ENCODE measurements at regions not wholly inside any gene's neighbourhood (a gene's known extent, or its start where the extent isn't known, plus 50 kb on each side); places are given as distances from the start of the nearest gene placed in this dataset.

GRCh38 chr9:107613321-107613720 lies 123.8 kb upstream of the KLF4 start:
- H3K36me3 ChIP-seq (ENCODE audit: control insufficient read depth in 5 of 5, insufficient read depth in 5 of 5, low read length in 5 of 5) = no peaks in the 10 kb centered on the region
- no peak overlapping the region for H3K9ac ChIP-seq (ENCODE audit: low read length in 5 of 5)
- H3K27me3 ChIP-seq (ENCODE audit: control insufficient read depth in 5 of 5, insufficient read depth in 4 of 5, low read length in 5 of 5) = no peaks in the 10 kb centered on the region
- H3K9me3 ChIP-seq (ENCODE audit: control insufficient read depth in 5 of 5, low read length in 5 of 5) = no peaks in the 10 kb centered on the region
- H3K27ac ChIP-seq (ENCODE audit: low read depth, low read length) = no peak overlapping the region
- H3K4me1 ChIP-seq (ENCODE audit: control insufficient read depth in 5 of 5, insufficient read depth in 5 of 5, low read length in 5 of 5) = peaks cover 3 to 20% (median 13%) of the 10 kb centered on the region in 5 donors
- no peak overlapping the region for H3K4me3 ChIP-seq (ENCODE audit: low read depth in 1 of 5, low read length in 5 of 5)

GRCh38 chr9:107612136-107612535 lies 122.6 kb upstream of the KLF4 start:
- Histone ChIP-seq H3K4me1 (ENCODE audit: control insufficient read depth in 5 of 5, insufficient read depth in 5 of 5, low read length in 5 of 5) (peaks cover 3 to 20% (median 13%) of the 10 kb centered on the region in 5 donors), H3K9ac (ENCODE audit: low read length in 5 of 5) (no peak overlapping the region), H3K36me3 (ENCODE audit: control insufficient read depth in 5 of 5, insufficient read depth in 5 of 5, low read length in 5 of 5) (no peaks in the 10 kb centered on the region), H3K4me3 (ENCODE audit: low read depth in 1 of 5, low read length in 5 of 5) (no peak overlapping the region), H3K27me3 (ENCODE audit: control insufficient read depth in 5 of 5, insufficient read depth in 4 of 5, low read length in 5 of 5) (no peaks in the 10 kb centered on the region), H3K27ac (ENCODE audit: low read depth, low read length) (no peak overlapping the region), H3K9me3 (ENCODE audit: control insufficient read depth in 5 of 5, low read length in 5 of 5) (no peaks in the 10 kb centered on the region)

DNA sequence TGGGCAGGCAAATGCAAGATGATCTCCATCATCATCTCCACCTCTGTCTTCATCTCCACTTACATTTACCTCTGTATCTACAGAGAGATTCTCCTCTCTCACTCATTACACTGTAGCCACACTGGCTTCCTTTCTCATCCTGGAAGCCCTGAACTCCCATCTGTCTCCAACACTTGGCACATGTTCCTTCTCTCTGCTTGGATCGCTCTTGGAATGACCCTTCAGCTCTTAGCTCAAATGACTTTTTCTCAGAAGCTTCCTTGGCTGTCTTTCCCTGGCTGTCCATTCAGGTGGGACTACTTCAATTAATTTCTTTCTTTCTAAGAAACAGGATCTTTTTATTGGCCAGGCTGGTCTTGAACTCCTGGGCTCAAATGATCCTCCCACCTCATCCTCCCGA lies 120.0 kb upstream of the KLF4 start:
- H3K9me3 ChIP-seq (ENCODE audit: control insufficient read depth in 5 of 5, low read length in 5 of 5) = no peaks in the 10 kb centered on the region
- peaks cover 0 to 13% (median 12%) of the 10 kb centered on the region in 5 donors for H3K4me1 ChIP-seq (ENCODE audit: control insufficient read depth in 5 of 5, insufficient read depth in 5 of 5, low read length in 5 of 5)
- no peak overlapping the region for H3K9ac ChIP-seq (ENCODE audit: low read length in 5 of 5)
- no peaks in the 10 kb centered on the region for H3K36me3 ChIP-seq (ENCODE audit: control insufficient read depth in 5 of 5, insufficient read depth in 5 of 5, low read length in 5 of 5)
- H3K27ac ChIP-seq (ENCODE audit: low read depth, low read length) = no peak overlapping the region
- no peak overlapping the region for H3K4me3 ChIP-seq (ENCODE audit: low read depth in 1 of 5, low read length in 5 of 5)
- H3K27me3 ChIP-seq (ENCODE audit: control insufficient read depth in 5 of 5, insufficient read depth in 4 of 5, low read length in 5 of 5) = no peaks in the 10 kb centered on the region

DNA sequence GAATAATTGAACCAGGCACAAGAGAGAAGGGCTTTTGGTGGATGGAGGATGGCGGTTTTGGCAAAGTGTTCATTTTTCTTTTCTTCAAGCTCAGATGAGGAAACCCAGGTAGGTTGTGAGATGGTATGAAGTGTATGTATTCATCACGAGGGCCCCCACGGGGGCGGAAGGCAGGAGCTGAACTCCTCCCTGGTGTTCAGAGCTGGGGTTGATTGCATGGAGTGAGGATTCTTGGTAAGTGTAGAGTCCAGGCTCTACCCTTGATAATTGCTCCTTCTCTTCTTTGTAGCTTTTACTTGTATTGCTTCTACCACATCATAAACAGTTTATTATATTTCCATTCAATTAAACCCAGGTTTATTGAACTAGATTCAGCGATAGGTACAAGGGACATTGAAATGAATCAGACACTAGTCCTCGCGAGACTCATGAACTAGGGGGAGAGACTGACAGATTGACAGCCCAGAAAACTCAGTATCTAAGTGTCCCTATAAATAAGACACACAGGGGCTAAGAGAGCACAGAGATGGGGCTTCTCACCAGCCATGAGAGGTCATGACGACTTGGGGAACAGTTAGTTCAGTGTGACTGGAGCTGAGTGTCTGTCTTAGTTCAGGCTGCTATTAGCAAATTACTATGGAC lies 116.7 kb upstream of the KLF4 start:
- peaks cover 0 to 5% (median 0%) of the 10 kb centered on the region in 5 donors for H3K4me1 ChIP-seq (ENCODE audit: control insufficient read depth in 5 of 5, insufficient read depth in 5 of 5, low read length in 5 of 5)
- H3K4me3 ChIP-seq (ENCODE audit: low read depth in 1 of 5, low read length in 5 of 5) = no peak overlapping the region
- no peaks in the 10 kb centered on the region for H3K36me3 ChIP-seq (ENCODE audit: control insufficient read depth in 5 of 5, insufficient read depth in 5 of 5, low read length in 5 of 5)
- H3K27ac ChIP-seq (ENCODE audit: low read depth, low read length) = no peak overlapping the region
- H3K27me3 ChIP-seq (ENCODE audit: control insufficient read depth in 5 of 5, insufficient read depth in 4 of 5, low read length in 5 of 5) = no peaks in the 10 kb centered on the region
- no peaks in the 10 kb centered on the region for H3K9me3 ChIP-seq (ENCODE audit: control insufficient read depth in 5 of 5, low read length in 5 of 5)
- H3K9ac ChIP-seq (ENCODE audit: low read length in 5 of 5) = no peak overlapping the region

- Histone ChIP-seq H3K9ac (ENCODE audit: low read length in 5 of 5) (no peak overlapping the region), H3K27ac (ENCODE audit: low read depth, low read length) (no peak overlapping the region), H3K4me1 (ENCODE audit: control insufficient read depth in 5 of 5, insufficient read depth in 5 of 5, low read length in 5 of 5) (peaks cover 0 to 8% (median 0%) of the 10 kb centered on the region in 5 donors), H3K27me3 (ENCODE audit: control insufficient read depth in 5 of 5, insufficient read depth in 4 of 5, low read length in 5 of 5) (no peaks in the 10 kb centered on the region), H3K36me3 (ENCODE audit: control insufficient read depth in 5 of 5, insufficient read depth in 5 of 5, low read length in 5 of 5) (no peaks in the 10 kb centered on the region), H3K4me3 (ENCODE audit: low read depth in 1 of 5, low read length in 5 of 5) (no peak overlapping the region), H3K9me3 (ENCODE audit: control insufficient read depth in 5 of 5, low read length in 5 of 5) (no peaks in the 10 kb centered on the region)
Measured at GRCh38 chr9:107605041-107605440, 115.5 kb upstream of the KLF4 start.

GRCh38 chr9:107603281-107603680 lies 113.7 kb upstream of the KLF4 start:
- Histone ChIP-seq H3K9ac (ENCODE audit: low read length in 5 of 5) (no peak overlapping the region), H3K27ac (ENCODE audit: low read depth, low read length) (no peak overlapping the region), H3K9me3 (ENCODE audit: control insufficient read depth in 5 of 5, low read length in 5 of 5) (no peaks in the 10 kb centered on the region), H3K4me1 (ENCODE audit: control insufficient read depth in 5 of 5, insufficient read depth in 5 of 5, low read length in 5 of 5) (peaks cover 0 to 16% (median 0%) of the 10 kb centered on the region in 5 donors), H3K27me3 (ENCODE audit: control insufficient read depth in 5 of 5, insufficient read depth in 4 of 5, low read length in 5 of 5) (no peaks in the 10 kb centered on the region), H3K36me3 (ENCODE audit: control insufficient read depth in 5 of 5, insufficient read depth in 5 of 5, low read length in 5 of 5) (no peaks in the 10 kb centered on the region), H3K4me3 (ENCODE audit: low read depth in 1 of 5, low read length in 5 of 5) (no peak overlapping the region)

GRCh38 chr9:107600060-107600573 lies 110.5 kb upstream of the KLF4 start:
- Histone ChIP-seq H3K27ac (ENCODE audit: low read depth, low read length) (no peak overlapping the region), H3K4me3 (ENCODE audit: low read depth in 1 of 5, low read length in 5 of 5) (no peak overlapping the region), H3K4me1 (ENCODE audit: control insufficient read depth in 5 of 5, insufficient read depth in 5 of 5, low read length in 5 of 5) (peaks cover 0 to 16% (median 0%) of the 10 kb centered on the region in 5 donors), H3K9me3 (ENCODE audit: control insufficient read depth in 5 of 5, low read length in 5 of 5) (no peaks in the 10 kb centered on the region), H3K36me3 (ENCODE audit: control insufficient read depth in 5 of 5, insufficient read depth in 5 of 5, low read length in 5 of 5) (no peaks in the 10 kb centered on the region), H3K27me3 (ENCODE audit: control insufficient read depth in 5 of 5, insufficient read depth in 4 of 5, low read length in 5 of 5) (no peaks in the 10 kb centered on the region), H3K9ac (ENCODE audit: low read length in 5 of 5) (no peak overlapping the region)

DNA sequence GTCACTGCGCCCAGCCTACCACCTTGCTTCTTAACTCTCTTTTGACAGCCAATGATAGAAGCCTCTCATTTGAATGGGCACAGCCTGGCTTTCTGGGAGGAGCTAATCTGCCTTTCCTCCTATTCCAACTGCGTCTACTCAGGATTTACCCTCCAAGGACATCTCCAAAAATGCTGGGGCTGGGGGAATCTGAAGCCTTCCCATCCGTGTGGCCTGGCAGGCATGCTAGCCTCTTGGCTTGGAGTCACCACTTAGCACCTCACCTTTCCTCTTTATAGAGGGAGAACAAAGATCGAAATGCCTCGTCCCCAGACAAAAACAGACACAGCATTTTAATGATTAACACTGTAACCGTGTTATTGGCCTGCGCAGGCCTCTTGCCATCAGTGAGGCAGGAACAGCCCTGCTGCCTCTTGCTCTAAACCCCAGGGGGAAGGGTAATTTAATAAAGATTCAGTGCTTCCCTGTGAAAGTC lies 108.2 kb upstream of the KLF4 start:
- peaks cover 0 to 12% (median 0%) of the 10 kb centered on the region in 5 donors for H3K4me1 ChIP-seq (ENCODE audit: control insufficient read depth in 5 of 5, insufficient read depth in 5 of 5, low read length in 5 of 5)
- H3K27me3 ChIP-seq (ENCODE audit: control insufficient read depth in 5 of 5, insufficient read depth in 4 of 5, low read length in 5 of 5) = no peaks in the 10 kb centered on the region
- H3K4me3 ChIP-seq (ENCODE audit: low read depth in 1 of 5, low read length in 5 of 5) = no peak overlapping the region
- H3K27ac ChIP-seq (ENCODE audit: low read depth, low read length) = no peak overlapping the region
- H3K9me3 ChIP-seq (ENCODE audit: control insufficient read depth in 5 of 5, low read length in 5 of 5) = no peaks in the 10 kb centered on the region
- H3K9ac ChIP-seq (ENCODE audit: low read length in 5 of 5) = no peak overlapping the region
- H3K36me3 ChIP-seq (ENCODE audit: control insufficient read depth in 5 of 5, insufficient read depth in 5 of 5, low read length in 5 of 5) = no peaks in the 10 kb centered on the region

DNA sequence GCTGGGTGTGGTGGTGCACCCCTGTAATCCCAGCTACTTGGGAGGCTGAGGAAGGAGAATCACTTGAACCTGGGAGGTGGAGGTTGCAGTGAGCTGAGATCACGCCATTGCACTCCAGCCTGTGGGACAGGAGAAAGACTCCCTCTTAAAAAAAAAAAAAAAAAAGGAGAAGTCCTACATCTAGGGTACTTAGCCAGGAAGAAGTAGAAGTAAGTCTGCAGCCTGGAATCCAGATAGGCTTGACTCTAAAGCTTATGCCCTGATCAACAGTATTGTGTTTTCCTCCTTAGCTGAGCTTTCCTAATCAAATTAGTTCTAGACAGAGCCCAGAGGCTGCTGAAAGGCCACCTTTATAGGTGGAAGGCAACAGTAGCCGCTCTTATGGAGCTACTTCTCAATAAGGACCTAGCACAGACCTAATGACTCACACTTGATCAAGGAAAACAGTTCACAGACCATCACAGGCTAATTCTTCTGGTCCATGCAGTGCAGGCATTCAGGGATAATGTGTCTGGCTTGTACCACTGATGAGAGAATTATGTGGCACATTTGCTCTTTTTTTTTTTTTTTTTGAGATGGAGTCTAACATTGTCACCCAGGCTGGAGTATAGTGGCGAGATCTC lies 105.5 kb upstream of the KLF4 start:
- Histone ChIP-seq H3K4me3 (ENCODE audit: low read depth in 1 of 5, low read length in 5 of 5) (no peak overlapping the region), H3K36me3 (ENCODE audit: control insufficient read depth in 5 of 5, insufficient read depth in 5 of 5, low read length in 5 of 5) (no peaks in the 10 kb centered on the region), H3K9me3 (ENCODE audit: control insufficient read depth in 5 of 5, low read length in 5 of 5) (no peaks in the 10 kb centered on the region), H3K9ac (ENCODE audit: low read length in 5 of 5) (no peak overlapping the region), H3K27ac (ENCODE audit: low read depth, low read length) (no peak overlapping the region), H3K4me1 (ENCODE audit: control insufficient read depth in 5 of 5, insufficient read depth in 5 of 5, low read length in 5 of 5) (peaks cover 0 to 8% (median 0%) of the 10 kb centered on the region in 5 donors), H3K27me3 (ENCODE audit: control insufficient read depth in 5 of 5, insufficient read depth in 4 of 5, low read length in 5 of 5) (no peaks in the 10 kb centered on the region)

DNA sequence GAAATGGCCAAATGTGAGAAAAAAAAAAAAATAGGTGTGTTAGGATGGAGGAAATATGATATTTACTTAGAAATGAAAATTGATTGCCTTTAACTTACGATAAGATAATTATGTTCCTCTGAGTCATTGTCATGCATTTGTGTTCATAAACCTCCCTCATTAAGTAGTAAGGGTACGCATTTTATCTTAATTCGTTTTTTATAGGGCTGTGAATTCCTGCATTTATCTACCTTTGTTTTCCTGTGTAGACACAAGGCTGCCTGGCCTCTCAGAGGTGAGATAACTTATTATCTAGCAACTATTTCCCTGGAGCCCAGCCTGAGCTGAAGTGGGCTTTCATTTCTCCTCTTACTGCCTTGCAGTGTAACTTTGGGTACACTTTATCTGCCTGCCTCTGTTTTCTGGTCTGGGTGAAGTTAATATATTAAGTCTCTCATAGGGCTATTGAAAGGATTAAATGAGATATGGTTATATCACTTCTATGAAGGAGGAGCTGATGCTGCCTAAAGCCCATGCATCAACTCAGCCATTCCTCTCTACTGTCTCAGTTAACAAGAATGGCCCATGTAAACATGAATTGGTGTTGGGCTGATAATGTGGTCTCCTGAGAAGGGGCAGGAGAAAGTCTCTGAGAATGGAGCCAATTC lies 103.8 kb upstream of the KLF4 start:
- H3K9ac ChIP-seq (ENCODE audit: low read length in 5 of 5) = no peak overlapping the region
- H3K4me1 ChIP-seq (ENCODE audit: control insufficient read depth in 5 of 5, insufficient read depth in 5 of 5, low read length in 5 of 5) = peaks cover 0 to 7% (median 0%) of the 10 kb centered on the region in 5 donors
- no peak overlapping the region for H3K4me3 ChIP-seq (ENCODE audit: low read depth in 1 of 5, low read length in 5 of 5)
- no peak overlapping the region for H3K27ac ChIP-seq (ENCODE audit: low read depth, low read length)
- H3K27me3 ChIP-seq (ENCODE audit: control insufficient read depth in 5 of 5, insufficient read depth in 4 of 5, low read length in 5 of 5) = no peaks in the 10 kb centered on the region
- H3K9me3 ChIP-seq (ENCODE audit: control insufficient read depth in 5 of 5, low read length in 5 of 5) = no peaks in the 10 kb centered on the region
- H3K36me3 ChIP-seq (ENCODE audit: control insufficient read depth in 5 of 5, insufficient read depth in 5 of 5, low read length in 5 of 5) = no peaks in the 10 kb centered on the region

Data from subcutaneous abdominal adipose tissue (tissue), 5 donors.